ENCODE measurements at regions not wholly inside any gene's neighbourhood (a gene's known extent, or its start where the extent isn't known, plus 50 kb on each side); places are given as distances from the start of the nearest gene placed in this dataset.

DNA sequence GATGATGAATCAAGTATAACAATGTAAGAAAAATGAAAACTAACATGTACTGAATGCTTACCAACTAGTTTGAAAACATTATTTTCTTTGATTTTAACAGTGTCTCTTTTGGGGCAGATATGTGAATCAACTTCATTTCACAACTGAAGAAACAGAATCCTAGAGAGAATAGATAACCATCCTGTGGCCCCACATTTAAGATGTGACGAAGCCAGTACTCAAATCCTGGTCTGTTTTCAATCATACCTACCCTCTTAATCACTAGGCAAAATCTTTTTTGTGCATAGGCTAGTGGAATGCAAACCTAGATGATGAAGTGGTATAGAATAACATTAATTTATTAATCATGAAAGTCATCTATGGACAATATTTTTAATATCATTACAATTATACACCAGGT, 371.6 kb upstream of the EPHA7 start:
- H3K4me3 ChIP-seq (ENCODE audit: low read depth, low read length), result no peak overlapping the region
- no peaks in the 10 kb centered on the region for H3K27me3 ChIP-seq (ENCODE audit: control insufficient read depth, insufficient read depth, low read length)
- no peaks in the 10 kb centered on the region for H3K36me3 ChIP-seq (ENCODE audit: control insufficient read depth, insufficient read depth, low read length)
- no peak for DNase-seq (ENCODE audit: low read depth)
- POLR2A ChIA-PET, result no interaction called here
- TF ChIP-seq, protein P1, sequence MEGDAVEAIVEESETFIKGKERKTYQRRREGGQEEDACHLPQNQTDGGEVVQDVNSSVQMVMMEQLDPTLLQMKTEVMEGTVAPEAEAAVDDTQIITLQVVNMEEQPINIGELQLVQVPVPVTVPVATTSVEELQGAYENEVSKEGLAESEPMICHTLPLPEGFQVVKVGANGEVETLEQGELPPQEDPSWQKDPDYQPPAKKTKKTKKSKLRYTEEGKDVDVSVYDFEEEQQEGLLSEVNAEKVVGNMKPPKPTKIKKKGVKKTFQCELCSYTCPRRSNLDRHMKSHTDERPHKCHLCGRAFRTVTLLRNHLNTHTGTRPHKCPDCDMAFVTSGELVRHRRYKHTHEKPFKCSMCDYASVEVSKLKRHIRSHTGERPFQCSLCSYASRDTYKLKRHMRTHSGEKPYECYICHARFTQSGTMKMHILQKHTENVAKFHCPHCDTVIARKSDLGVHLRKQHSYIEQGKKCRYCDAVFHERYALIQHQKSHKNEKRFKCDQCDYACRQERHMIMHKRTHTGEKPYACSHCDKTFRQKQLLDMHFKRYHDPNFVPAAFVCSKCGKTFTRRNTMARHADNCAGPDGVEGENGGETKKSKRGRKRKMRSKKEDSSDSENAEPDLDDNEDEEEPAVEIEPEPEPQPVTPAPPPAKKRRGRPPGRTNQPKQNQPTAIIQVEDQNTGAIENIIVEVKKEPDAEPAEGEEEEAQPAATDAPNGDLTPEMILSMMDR (IDR thresholded peaks at IDR 0.05; ENCODE audit: insufficient read depth, low read depth, low read length), result no peak
- CTCF ChIA-PET, result no interaction called here

DNA sequence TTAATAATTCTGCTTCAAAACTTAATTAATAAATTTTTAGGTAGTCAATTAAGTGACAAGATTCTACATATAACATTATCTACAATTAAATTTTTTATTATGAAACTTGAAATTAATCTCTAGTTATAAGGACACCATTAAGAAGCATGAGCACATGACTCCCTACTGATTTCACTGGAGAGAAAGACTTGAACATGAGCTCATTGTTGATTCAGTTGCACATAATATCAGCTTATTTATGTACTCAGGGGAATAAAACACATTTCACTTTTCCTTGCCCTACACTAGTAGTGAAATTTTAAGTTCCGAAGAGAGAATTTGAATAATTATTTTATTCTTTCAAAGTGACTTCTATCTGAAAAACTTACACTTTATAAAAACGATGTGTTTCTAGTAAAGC, 370.2 kb upstream of the EPHA7 start:
- TF ChIP-seq, protein P1 (IDR thresholded peaks at IDR 0.05; ENCODE audit: insufficient read depth, low read depth, low read length), result no peak
- ChIA-PET CTCF (no interaction called here), POLR2A (no interaction called here)
- DNase-seq (ENCODE audit: low read depth), result no peak
- no peaks in the 10 kb centered on the region for H3K27me3 ChIP-seq (ENCODE audit: control insufficient read depth, insufficient read depth, low read length)
- no peak overlapping the region for H3K4me3 ChIP-seq (ENCODE audit: low read depth, low read length)
- H3K36me3 ChIP-seq (ENCODE audit: control insufficient read depth, insufficient read depth, low read length), result no peaks in the 10 kb centered on the region

DNA sequence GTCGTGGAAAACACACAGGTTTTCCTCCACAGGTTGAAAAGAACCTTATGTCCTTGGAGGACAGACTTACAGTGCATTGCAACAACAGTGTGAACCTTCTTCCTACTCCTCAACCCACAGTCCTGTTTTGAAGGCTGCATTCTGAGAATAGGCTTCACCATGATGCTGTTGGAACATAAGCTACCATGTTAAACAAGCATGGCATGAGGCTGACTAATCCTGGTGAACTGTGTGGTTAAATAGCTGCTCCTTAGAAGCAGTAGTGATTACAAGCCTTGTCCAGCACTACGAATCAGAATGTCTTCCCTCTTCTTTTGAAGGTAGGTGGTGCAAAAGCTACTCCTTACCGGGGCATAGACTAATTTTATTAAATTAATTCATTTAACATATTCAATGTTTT, 368.5 kb upstream of the EPHA7 start:
- ChIA-PET CTCF (no interaction called here), POLR2A (no interaction called here)
- no peak for DNase-seq (ENCODE audit: low read depth)
- TF ChIP-seq, protein P1 (IDR thresholded peaks at IDR 0.05; ENCODE audit: insufficient read depth, low read depth, low read length), result no peak
- Histone ChIP-seq H3K36me3 (ENCODE audit: control insufficient read depth, insufficient read depth, low read length) (no peaks in the 10 kb centered on the region), H3K4me3 (ENCODE audit: low read depth, low read length) (no peak overlapping the region), H3K27me3 (ENCODE audit: control insufficient read depth, insufficient read depth, low read length) (no peaks in the 10 kb centered on the region)

DNA sequence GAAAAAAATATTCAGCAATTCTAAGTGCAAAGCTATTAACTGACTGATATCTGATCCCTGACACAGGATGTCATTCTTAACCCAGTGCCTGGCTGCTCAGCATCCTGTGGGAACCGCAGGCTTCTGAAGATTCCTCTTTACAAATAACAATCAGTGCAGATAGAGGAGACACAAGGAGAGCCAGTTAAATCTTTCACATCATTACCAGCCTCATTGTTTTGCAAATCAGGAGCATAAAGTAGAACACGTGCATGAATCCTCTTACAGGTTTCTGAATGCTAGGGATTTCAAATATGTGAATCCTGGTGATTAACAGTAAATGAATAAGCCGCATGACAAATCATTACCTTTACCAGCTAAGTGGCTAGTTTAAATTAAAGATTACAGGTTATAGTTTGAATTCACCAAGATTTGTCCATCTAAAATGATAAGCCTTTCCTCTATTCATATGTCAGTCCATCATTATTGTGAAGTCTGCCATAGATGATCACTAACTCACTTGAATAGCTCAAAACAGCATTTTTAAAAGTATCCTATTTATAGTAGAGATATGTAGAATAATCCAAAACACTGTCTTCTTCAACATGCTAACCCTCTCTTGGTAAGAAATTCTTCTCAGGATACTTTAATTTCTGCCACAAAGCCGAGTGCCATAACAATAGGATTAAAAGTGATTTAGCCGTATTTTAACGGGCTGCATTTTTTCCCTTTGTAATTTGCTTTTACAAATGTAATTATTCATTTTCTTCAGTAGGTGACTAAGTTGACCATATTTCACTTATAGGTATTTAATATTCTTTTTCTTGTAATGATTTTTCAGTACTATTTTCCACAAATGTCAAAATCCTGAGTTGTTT, 367.3 kb upstream of the EPHA7 start:
- DNase-seq (ENCODE audit: low read depth), result no peak
- POLR2A ChIA-PET, result no interaction called here
- Histone ChIP-seq H3K36me3 (ENCODE audit: control insufficient read depth, insufficient read depth, low read length) (no peaks in the 10 kb centered on the region), H3K4me3 (ENCODE audit: low read depth, low read length) (no peak overlapping the region), H3K27me3 (ENCODE audit: control insufficient read depth, insufficient read depth, low read length) (no peaks in the 10 kb centered on the region)
- CTCF ChIA-PET, result no interaction called here
- TF ChIP-seq, protein P1 (IDR thresholded peaks at IDR 0.05; ENCODE audit: insufficient read depth, low read depth, low read length), result no peak

DNA sequence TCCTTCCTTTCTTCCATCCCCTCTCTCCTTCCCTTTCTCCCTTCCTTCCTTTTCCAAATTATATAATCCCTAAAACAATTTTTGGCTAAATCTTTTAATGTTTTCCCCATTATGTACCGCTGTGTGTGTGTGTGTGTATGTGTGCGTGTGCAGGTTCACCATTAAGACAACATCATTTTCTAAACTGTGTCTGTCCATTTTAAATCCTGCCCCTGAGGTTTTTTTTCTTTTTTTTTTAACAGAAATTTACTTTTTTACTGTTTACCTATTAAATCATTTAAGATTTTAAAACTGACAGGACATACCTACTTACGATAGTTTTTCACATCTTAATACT, 366.3 kb upstream of the EPHA7 start:
- POLR2A ChIA-PET, result no interaction called here
- TF ChIP-seq, protein P1 (IDR thresholded peaks at IDR 0.05; ENCODE audit: insufficient read depth, low read depth, low read length), result no peak
- no peak for DNase-seq (ENCODE audit: low read depth)
- Histone ChIP-seq H3K4me3 (ENCODE audit: low read depth, low read length) (no peak overlapping the region), H3K27me3 (ENCODE audit: control insufficient read depth, insufficient read depth, low read length) (no peaks in the 10 kb centered on the region), H3K36me3 (ENCODE audit: control insufficient read depth, insufficient read depth, low read length) (no peaks in the 10 kb centered on the region)
- CTCF ChIA-PET, result no interaction called here

Measured in BJ (cell line).